ENCODE measurements at regions not wholly inside any gene's neighbourhood (a gene's known extent, or its start where the extent isn't known, plus 50 kb on each side); places are given as distances from the start of the nearest gene placed in this dataset.

GRCh38 chr14:85917716-85918115 is 387.8 kb downstream of the FLRT2 start:
- intact Hi-C loops (cut with DNase I; ENCODE audit: low total_unique reads), result no loop called here
- H3K36me3 ChIP-seq, result no peaks in the 10 kb centered on the region
- H3K4me1 ChIP-seq, result no peaks in the 10 kb centered on the region
- H3K9me3 ChIP-seq, result no peaks in the 10 kb centered on the region
- no peak overlapping the region for H3K27ac ChIP-seq
- no peak for TF ChIP-seq POLR2A (IDR thresholded peaks at IDR 0.05)
- TF ChIP-seq POLR2AphosphoS5 (IDR thresholded peaks at IDR 0.05), result no peak
- TF ChIP-seq, protein P1, sequence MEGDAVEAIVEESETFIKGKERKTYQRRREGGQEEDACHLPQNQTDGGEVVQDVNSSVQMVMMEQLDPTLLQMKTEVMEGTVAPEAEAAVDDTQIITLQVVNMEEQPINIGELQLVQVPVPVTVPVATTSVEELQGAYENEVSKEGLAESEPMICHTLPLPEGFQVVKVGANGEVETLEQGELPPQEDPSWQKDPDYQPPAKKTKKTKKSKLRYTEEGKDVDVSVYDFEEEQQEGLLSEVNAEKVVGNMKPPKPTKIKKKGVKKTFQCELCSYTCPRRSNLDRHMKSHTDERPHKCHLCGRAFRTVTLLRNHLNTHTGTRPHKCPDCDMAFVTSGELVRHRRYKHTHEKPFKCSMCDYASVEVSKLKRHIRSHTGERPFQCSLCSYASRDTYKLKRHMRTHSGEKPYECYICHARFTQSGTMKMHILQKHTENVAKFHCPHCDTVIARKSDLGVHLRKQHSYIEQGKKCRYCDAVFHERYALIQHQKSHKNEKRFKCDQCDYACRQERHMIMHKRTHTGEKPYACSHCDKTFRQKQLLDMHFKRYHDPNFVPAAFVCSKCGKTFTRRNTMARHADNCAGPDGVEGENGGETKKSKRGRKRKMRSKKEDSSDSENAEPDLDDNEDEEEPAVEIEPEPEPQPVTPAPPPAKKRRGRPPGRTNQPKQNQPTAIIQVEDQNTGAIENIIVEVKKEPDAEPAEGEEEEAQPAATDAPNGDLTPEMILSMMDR (IDR thresholded peaks at IDR 0.05), result no peak
- DNase-seq (ENCODE audit: low spot score in 2 of 2), result no peak
- no peak overlapping the region for H3K4me3 ChIP-seq
- H3K27me3 ChIP-seq, result no peaks in the 10 kb centered on the region

DNA sequence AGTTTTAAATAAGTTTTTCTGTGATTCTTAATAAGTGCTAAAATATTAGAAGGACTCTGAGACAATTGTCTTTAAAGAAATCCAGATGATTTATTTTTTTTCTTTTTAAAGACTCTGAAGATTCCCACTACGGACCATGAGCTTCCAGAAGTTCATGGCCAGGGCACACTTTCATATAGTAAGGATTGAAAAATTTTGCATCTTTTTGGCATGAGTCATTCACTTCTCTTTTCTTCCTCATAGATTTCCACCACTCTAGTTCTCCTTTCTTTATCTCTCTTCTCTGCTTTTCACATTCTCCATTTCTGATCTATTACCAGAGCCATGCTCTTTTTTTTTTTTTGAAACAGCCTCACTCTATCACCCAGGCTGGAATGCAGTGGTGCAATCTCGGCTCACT is 385.8 kb downstream of the FLRT2 start:
- DNase-seq (ENCODE audit: low spot score in 2 of 2), result no peak
- H3K9me3 ChIP-seq, result no peaks in the 10 kb centered on the region
- no peaks in the 10 kb centered on the region for H3K4me1 ChIP-seq
- no peaks in the 10 kb centered on the region for H3K27me3 ChIP-seq
- TF ChIP-seq POLR2A (IDR thresholded peaks at IDR 0.05) (no peak), POLR2AphosphoS5 (IDR thresholded peaks at IDR 0.05) (no peak)
- H3K27ac ChIP-seq, result no peak overlapping the region
- H3K4me3 ChIP-seq, result no peak overlapping the region
- intact Hi-C loops (cut with DNase I; ENCODE audit: low total_unique reads), result no loop called here
- H3K36me3 ChIP-seq, result no peaks in the 10 kb centered on the region

DNA sequence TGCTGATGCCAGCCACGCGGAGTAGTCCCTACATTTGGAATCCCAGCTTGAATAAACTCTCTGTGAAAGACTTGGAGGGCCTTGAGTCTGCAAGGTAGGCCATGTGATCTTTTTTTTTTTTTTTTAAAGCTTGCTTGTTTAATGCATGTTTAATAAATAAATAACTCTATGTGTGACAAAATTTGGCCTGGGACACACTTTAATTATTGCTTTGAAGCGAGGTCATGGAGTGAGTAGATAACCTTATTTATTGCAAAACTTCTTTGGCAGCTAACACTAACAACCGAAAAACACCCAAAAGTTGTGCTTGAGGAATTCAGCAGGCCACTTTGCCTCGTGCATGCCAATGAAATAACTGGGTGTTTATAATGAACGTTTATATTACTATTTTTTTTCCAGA is 382.2 kb downstream of the FLRT2 start:
- Histone ChIP-seq H3K4me3 (no peak overlapping the region), H3K27ac (no peak overlapping the region), H3K9me3 (no peaks in the 10 kb centered on the region), H3K36me3 (no peaks in the 10 kb centered on the region), H3K4me1 (no peaks in the 10 kb centered on the region), H3K27me3 (peaks cover 0 to 4% of the 10 kb centered on the region in 2 donors)
- DNase-seq (ENCODE audit: low spot score in 2 of 2), result no peak
- TF ChIP-seq POLR2AphosphoS5 (IDR thresholded peaks at IDR 0.05), result no peak
- no peak for TF ChIP-seq POLR2A (IDR thresholded peaks at IDR 0.05)
- TF ChIP-seq, protein P1 (IDR thresholded peaks at IDR 0.05), result no peak
- intact Hi-C loops (cut with DNase I; ENCODE audit: low total_unique reads), result no loop called here

DNA sequence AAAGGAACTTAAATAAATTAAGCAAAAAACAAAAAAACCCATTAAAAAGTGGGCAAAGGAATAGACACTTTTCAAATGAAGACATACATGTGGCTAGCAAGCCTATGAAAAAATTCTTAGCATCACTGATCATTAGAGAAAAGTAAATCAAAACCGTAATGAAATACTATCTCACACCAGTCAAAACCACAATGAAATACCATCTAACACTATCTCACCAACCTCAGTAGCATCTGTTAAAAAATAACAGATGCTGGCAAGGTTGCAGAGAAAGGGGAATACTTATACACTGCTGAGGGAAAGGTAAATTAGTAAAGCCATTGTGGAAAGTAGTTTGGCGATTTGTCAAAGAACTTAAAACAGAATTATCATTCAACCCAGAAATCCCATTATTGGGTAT is 381.1 kb downstream of the FLRT2 start:
- H3K27ac ChIP-seq, result no peak overlapping the region
- intact Hi-C loops (cut with DNase I; ENCODE audit: low total_unique reads), result no loop called here
- no peaks in the 10 kb centered on the region for H3K4me1 ChIP-seq
- H3K4me3 ChIP-seq, result no peak overlapping the region
- no peaks in the 10 kb centered on the region for H3K9me3 ChIP-seq
- no peaks in the 10 kb centered on the region for H3K36me3 ChIP-seq
- no peak for DNase-seq (ENCODE audit: low spot score in 2 of 2)
- TF ChIP-seq, protein P1 (IDR thresholded peaks at IDR 0.05), result no peak
- TF ChIP-seq POLR2AphosphoS5 (IDR thresholded peaks at IDR 0.05), result no peak
- peaks cover 0 to 5% of the 10 kb centered on the region in 2 donors for H3K27me3 ChIP-seq

DNA sequence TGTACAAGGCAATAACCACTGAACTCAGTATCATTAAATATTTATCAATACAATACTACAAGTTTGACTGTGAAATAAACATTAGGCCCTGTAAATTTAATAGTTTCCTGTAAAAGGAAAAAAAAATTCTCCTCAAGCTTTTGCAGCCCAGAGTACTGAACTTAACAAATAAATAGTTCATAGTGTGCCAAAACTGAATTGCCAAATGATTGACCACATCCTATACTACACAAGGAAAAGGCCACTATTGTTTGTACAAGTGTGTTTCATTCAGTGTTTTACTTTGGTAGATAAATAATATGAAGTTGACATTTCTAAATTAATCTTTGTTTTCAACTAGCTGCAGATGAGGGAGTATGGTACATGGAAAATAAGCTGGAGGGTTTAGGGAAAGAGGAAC is 379.6 kb downstream of the FLRT2 start:
- Histone ChIP-seq H3K27ac (no peak overlapping the region), H3K9me3 (no peaks in the 10 kb centered on the region), H3K4me3 (no peak overlapping the region), H3K4me1 (no peaks in the 10 kb centered on the region), H3K27me3 (peaks cover 0 to 5% of the 10 kb centered on the region in 2 donors), H3K36me3 (no peaks in the 10 kb centered on the region)
- TF ChIP-seq, protein P1 (IDR thresholded peaks at IDR 0.05), result no peak
- TF ChIP-seq POLR2AphosphoS5 (IDR thresholded peaks at IDR 0.05), result no peak
- no peak for TF ChIP-seq POLR2A (IDR thresholded peaks at IDR 0.05)
- DNase-seq (ENCODE audit: low spot score in 2 of 2), result no peak
- intact Hi-C loops (cut with DNase I; ENCODE audit: low total_unique reads), result no loop called here

DNA sequence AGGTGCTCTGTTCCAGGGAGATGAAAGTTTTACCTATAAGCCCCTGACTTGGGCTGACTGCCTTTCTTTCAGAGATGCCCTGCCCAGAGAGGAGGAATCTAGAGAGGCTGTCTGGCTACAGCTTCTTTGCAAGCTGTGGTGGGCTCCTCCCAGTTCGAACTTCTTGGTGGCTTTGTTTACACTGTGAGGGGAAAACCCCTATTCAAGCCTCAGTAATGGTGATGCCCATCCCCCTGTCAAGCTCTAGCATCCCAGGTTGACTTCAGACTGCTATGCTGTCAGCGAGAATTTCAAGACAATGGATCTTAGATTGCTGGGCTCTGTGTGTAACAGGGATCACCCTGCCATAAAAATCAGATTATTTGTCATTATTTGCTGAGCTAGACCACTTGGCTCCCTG is 377.6 kb downstream of the FLRT2 start:
- Histone ChIP-seq H3K27me3 (peaks cover 0 to 5% of the 10 kb centered on the region in 2 donors), H3K27ac (no peak overlapping the region), H3K4me3 (no peak overlapping the region), H3K4me1 (no peaks in the 10 kb centered on the region), H3K9me3 (no peaks in the 10 kb centered on the region), H3K36me3 (no peaks in the 10 kb centered on the region)
- no peak for TF ChIP-seq POLR2A (IDR thresholded peaks at IDR 0.05)
- TF ChIP-seq POLR2AphosphoS5 (IDR thresholded peaks at IDR 0.05), result no peak
- TF ChIP-seq, protein P1 (IDR thresholded peaks at IDR 0.05), result no peak
- no peak for DNase-seq (ENCODE audit: low spot score in 2 of 2)
- intact Hi-C loops (cut with DNase I; ENCODE audit: low total_unique reads), result no loop called here

Measured in breast epithelium (tissue), 4 donors.